GF-D8 (cell line): ENCODE measurements at regions not wholly inside any gene's neighbourhood (a gene's known extent, or its start where the extent isn't known, plus 50 kb on each side); places are given as distances from the start of the nearest gene placed in this dataset.
"Not testable (repeated sequence)": the region's sequence is repeated elsewhere in the genome, so short reads cannot be mapped to it uniquely, and the experiment has no call there.

ENCODE experiments used
- DNase-seq: peaks from one replicate; lab custom pipeline; 2025; lab: John Stamatoyannopoulos, UW

- no peak for DNase-seq
Measured at GRCh38 chr4:38279650-38280322, 319.6 kb downstream of the PTTG2 start.

GRCh38 chr4:38280323-38280706, 320.1 kb downstream of the PTTG2 start:
- DNase-seq: no peak

GRCh38 chr4:38281371-38282071, 321.3 kb downstream of the PTTG2 start:
- DNase-seq: no peak

GRCh38 chr4:38283724-38284123, 323.5 kb downstream of the PTTG2 start:
- DNase-seq: no peak

GRCh38 chr4:38284294-38285030, 324.3 kb downstream of the PTTG2 start:
- DNase-seq: no peak

GRCh38 chr4:38287101-38287851, 327.1 kb downstream of the PTTG2 start:
- DNase-seq: no peak

- no peak for DNase-seq
Measured at GRCh38 chr4:38289553-38289952, 329.4 kb downstream of the PTTG2 start.

GRCh38 chr4:38290366-38290765, 330.2 kb downstream of the PTTG2 start:
- DNase-seq: no peak

GRCh38 chr4:38290914-38291313, 330.7 kb downstream of the PTTG2 start:
- DNase-seq: no peak

- no peak for DNase-seq
Measured at GRCh38 chr4:38292529-38292928, 332.3 kb downstream of the PTTG2 start.

- DNase-seq: no peak
Measured at GRCh38 chr4:38294238-38294637, 334.0 kb downstream of the PTTG2 start.

- DNase-seq: no peak
Measured at GRCh38 chr4:38297061-38297460, 336.9 kb downstream of the PTTG2 start.

- no peak for DNase-seq
Measured at GRCh38 chr4:38298868-38299713, 338.9 kb downstream of the PTTG2 start.

- DNase-seq: no peak
Measured at GRCh38 chr4:38302910-38303309, 342.7 kb downstream of the PTTG2 start.

GRCh38 chr4:38304460-38304859, 344.3 kb downstream of the PTTG2 start:
- DNase-seq: not testable (repeated sequence)

GRCh38 chr4:38306482-38307071, 346.4 kb downstream of the PTTG2 start:
- no peak for DNase-seq

GRCh38 chr4:38308728-38309311, 348.6 kb downstream of the PTTG2 start:
- no peak for DNase-seq

GRCh38 chr4:38309471-38309870, 349.3 kb downstream of the PTTG2 start:
- DNase-seq: no peak

- no peak for DNase-seq
Measured at GRCh38 chr4:38310446-38311043, 350.3 kb downstream of the PTTG2 start.

GRCh38 chr4:38311495-38312126, 351.4 kb downstream of the PTTG2 start:
- no peak for DNase-seq
